OCI-LY3 (cell line): ENCODE measurements at regions not wholly inside any gene's neighbourhood (a gene's known extent, or its start where the extent isn't known, plus 50 kb on each side); places are given as distances from the start of the nearest gene placed in this dataset.

Experiments
- EZH2phosphoT487 ChIP-seq: fragments of 200-600 bp; shearing (Covaris generic); IDR thresholded peaks from 2 replicates; pipeline ENCODE4 v1.6.1; 2018; ENCODE audit warnings: antibody characterized with exemption, mixed run types, low read depth
- TF ChIP-seq, protein P1 (sequence below): fragments of 200-600, 300-600 bp; sonication (generic); IDR thresholded peaks from 2 replicates; pipeline ENCODE4 v1.5.1; 2014; ENCODE audit warnings: antibody characterized with exemption, low read length, low read depth

DNA sequence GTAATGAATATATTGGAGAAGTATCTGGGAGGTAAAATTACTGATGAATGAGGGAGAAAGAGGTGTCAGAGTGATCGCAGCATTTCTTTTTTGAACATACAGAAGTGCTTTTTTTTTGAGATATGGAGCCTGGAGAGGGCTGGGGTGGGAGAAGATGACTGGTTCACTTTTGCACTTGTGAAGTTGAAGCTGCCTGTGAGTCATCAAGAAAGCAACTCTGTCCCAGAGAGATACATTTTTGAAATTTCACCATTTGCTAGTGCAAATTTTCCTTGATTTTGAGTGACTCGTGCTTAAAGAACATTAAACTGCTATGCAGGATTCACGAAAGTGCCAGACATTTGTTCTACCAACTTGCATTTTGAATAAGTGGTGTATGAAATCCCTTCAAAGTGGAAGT lies 81.8 kb downstream of the ADRA2A start:
- TF ChIP-seq, protein P1, sequence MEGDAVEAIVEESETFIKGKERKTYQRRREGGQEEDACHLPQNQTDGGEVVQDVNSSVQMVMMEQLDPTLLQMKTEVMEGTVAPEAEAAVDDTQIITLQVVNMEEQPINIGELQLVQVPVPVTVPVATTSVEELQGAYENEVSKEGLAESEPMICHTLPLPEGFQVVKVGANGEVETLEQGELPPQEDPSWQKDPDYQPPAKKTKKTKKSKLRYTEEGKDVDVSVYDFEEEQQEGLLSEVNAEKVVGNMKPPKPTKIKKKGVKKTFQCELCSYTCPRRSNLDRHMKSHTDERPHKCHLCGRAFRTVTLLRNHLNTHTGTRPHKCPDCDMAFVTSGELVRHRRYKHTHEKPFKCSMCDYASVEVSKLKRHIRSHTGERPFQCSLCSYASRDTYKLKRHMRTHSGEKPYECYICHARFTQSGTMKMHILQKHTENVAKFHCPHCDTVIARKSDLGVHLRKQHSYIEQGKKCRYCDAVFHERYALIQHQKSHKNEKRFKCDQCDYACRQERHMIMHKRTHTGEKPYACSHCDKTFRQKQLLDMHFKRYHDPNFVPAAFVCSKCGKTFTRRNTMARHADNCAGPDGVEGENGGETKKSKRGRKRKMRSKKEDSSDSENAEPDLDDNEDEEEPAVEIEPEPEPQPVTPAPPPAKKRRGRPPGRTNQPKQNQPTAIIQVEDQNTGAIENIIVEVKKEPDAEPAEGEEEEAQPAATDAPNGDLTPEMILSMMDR: no peak
- TF ChIP-seq EZH2phosphoT487: no peak
